Glomerular visceral epithelial cell (primary cell): ENCODE measurements at regions not wholly inside any gene's neighbourhood (a gene's known extent, or its start where the extent isn't known, plus 50 kb on each side); places are given as distances from the start of the nearest gene placed in this dataset.
"Not testable (repeated sequence)": the region's sequence is repeated elsewhere in the genome, so short reads cannot be mapped to it uniquely, and the experiment has no call there.

Experiments
- DNase-seq: peaks from one replicate; pipeline ENCODE4 v3.0.0-alpha.2; 2016; ENCODE audit errors: extremely low spot score

- no peak for DNase-seq
These were observed 121.6 kb upstream of the PPP1R26 start for GRCh38 chr9:135357863-135358551.

GRCh38 chr9:135358552-135358940 is 121.0 kb upstream of the PPP1R26 start:
- no peak for DNase-seq

GRCh38 chr9:135359764-135360163 is 119.8 kb upstream of the PPP1R26 start:
- no peak for DNase-seq

DNA sequence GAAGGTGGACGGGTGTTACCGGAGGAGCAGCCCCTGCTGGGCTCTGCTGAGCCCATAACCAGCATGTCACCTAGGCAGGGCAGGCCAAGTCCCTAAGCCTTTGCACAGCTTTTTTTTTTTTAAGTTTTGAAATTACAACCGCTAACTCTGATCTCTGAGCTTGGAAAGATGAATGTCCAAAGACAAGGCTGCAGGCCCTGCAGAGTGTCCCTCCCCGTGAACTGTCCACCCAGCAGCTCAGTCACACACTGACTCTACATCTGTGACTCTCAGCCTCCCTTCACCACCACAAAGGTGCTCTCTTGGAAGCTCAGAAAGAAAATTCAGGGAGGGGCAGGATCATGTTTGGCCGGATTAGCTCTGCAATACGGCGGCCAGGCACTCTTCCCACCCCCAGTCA is 119.0 kb upstream of the PPP1R26 start:
- no peak for DNase-seq

DNA sequence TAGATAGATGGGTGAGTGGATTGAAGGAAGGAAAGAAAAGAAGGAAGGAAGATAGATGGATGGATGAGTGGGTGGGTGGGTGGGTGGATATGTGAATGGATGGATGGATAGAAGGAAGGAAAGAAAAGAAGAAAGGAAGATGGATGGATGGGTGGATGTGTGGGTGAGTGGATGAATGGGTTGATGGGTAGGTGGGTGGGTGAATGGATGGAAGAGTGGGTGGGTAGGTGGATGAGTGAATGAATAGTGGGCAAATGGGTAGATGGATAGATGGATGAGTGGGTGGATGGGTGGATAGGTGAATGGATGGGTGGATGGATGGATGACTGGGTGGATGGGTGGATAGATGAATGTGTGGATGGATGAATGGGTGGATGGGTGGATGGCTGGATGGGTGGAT is 117.9 kb upstream of the PPP1R26 start:
- DNase-seq = not testable (repeated sequence)

DNA sequence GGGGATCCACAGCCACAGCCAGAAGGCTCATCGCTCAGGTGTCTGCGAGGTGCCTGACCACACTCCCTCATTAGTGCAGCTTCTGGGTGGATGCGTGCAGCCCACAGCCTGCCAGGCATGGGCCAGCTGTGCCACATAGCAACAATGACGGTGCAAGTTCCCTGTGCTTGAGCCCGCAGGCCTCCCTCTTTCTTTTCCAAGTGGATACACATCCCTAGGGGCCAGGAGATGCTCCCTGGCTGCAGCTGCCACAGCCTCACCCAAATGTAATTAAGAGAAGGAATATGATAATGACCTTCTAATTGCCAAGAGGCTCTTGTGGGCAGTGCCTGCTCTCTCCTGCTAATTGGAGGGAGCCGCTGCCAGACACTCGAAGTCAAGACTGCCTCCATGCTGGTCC is 116.0 kb upstream of the PPP1R26 start:
- DNase-seq = no peak

- DNase-seq = no peak
These were observed 114.4 kb upstream of the PPP1R26 start for GRCh38 chr9:135365013-135365768.

DNA sequence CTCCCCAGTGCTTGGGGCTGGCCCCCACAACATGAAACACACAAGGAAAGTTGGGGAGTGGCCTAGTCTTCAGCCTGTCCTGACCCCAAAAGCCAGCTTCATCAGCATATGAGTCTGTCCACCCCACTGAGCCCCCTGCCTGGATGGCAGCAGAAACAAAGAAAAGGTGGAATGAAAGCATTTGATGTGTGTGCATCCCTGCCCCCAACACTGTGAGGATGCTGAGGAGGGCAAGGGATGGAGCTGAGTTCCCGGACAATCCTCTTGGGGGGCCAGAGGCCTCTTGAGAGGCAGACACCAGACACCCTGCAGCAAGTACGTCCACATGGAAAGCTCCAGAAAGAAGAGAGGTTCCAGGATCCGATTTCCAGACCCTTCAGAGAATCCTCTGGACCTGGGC is 113.5 kb upstream of the PPP1R26 start:
- no peak for DNase-seq

DNA sequence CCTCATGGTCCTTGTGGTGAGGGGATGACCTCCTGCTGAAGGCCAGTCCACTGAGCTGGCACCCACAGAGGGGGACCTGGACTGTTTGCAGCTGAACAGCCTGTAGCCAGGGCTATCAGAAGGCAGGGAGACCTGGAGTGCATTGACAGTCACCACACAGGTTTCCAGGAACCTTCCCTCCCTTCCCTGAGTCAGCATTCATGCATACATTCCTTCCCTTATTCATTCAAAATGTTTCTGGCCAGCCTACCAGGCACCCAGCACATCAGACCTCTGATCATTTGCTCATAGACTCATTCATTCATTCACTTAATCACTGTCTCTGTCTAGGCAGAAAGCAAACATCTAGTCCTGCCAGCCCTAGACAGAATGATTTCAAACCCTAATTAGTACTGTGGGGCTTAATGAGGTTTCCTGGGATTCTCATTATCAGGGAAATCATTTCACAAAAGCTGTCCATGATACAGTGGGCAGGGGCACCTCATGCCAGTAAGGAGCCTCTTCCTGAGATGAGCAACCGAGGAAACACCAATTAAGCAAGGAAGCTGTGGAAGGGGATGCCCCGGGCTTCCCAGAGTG is 110.1 kb upstream of the PPP1R26 start:
- no peak for DNase-seq

GRCh38 chr9:135370411-135371375 is 108.9 kb upstream of the PPP1R26 start:
- no peak for DNase-seq

DNA sequence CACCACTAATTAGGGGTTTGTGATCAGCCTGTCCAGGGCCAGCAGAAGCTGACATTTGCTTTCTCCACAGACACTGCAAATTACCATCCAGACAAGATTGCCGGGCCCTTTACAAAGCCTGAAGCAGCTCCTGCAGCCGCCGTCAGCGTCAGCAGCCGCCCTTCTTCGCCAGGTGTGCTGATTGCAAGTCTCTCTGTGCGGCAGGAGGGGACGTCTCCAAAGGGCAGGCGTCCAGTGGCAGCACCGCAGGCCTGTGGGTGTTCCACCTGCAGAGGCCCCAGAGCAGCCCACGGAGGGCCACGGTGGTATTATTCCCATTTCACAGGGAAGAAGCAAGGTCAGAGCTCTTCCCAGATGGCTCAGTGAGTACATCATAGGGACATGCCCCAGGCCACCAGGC is 108.0 kb upstream of the PPP1R26 start:
- DNase-seq = no peak

DNA sequence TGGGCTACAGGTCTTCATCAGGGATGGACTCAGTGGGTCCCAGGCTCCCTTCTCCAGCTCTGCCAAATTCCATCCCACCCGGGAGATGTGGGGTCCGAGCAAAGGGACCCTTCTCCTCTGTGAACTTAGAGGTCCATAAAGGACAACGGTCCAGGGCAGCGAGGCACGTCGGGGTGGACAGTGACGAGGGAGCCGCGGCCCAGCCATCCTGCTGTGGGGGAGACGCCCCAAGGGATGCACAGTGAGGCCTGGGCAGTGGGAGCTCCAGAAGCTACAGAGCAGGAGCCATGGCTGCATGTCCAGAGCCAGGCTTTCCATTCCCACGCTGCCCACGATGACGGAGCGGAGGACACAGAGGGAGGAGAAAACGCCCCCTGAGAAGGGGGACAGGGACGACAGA is 107.5 kb upstream of the PPP1R26 start:
- DNase-seq = no peak

GRCh38 chr9:135372501-135373008 is 107.0 kb upstream of the PPP1R26 start:
- no peak for DNase-seq

- no peak for DNase-seq
These were observed 106.4 kb upstream of the PPP1R26 start for GRCh38 chr9:135373151-135373685.

- no peak for DNase-seq
These were observed 105.8 kb upstream of the PPP1R26 start for GRCh38 chr9:135373820-135374219.

GRCh38 chr9:135374591-135374990 is 105.0 kb upstream of the PPP1R26 start:
- DNase-seq = no peak

DNA sequence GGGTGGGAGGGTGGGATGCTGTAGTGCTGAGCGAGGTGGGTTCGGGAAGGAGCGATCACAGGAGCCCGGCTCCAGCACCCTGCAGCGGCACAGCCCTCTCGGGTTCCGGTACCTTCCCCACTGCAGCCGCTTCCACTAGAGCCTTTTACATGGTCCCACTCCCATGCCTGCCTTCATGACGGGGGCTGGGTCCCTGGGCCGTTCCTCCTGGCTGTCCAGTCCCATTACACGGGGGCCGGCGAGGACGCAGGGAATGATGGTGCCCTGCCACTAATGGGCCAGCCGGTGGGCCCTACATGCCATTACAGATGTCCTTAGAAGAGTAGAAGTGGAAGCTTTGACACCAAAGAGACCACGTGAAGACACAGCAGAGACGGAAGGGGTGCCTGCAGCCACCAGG is 104.6 kb upstream of the PPP1R26 start:
- no peak for DNase-seq

DNA sequence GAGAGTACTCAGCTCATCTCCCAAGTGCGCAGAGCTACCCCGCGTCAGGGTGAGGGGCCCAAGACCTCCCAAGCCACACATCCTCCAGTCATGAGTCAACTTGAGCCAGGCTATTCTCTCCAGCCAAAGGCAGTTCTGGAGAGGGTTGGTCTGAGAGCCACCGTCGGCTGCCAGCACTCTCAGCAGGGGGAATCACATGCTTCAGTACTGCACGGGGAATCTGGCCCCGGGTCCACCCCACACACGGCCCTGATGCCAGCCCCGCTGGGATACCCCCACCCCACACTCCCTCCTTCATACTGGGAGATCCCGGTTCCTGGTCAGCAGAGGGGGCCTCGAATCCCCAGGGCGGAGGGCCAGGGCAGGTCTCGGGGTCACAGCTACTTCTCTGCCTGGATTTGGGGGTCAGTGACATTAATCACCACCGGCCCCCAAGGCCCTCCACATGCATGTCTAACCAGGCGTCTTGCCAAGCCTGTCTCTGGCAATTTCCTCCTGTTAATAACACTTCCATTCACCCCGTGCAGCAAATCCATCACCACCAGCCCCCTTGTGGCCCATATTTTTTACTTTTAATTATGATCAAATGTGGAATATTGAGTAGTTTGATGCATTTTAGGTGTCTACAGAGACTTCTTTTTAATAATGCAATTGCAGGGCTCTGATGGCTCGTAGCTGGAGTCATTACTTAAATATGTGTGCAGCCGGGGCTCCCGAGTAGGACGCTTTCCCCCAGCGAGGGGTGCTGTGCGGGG is 102.9 kb upstream of the PPP1R26 start:
- no peak for DNase-seq

GRCh38 chr9:135377431-135377830 is 102.2 kb upstream of the PPP1R26 start:
- no peak for DNase-seq

DNA sequence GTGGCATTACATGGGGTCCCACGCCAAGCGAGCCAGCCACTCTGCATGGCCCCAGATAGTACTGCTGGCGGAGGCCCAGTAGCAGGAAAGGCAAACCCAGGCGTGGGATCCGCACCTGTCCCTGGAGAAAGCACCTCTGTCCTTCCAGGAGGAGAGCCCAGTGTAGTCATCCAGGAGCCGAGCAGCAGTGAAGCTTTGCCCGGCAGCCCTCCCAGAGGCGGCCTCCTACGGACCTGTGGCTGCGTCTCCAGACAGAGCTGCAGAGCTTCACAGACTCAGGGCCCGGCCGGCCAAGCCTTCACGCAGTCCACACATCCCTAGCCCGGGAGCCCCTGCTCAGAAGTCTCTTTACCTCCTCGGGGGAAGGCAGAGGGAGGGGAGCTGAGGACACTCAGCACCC is 100.8 kb upstream of the PPP1R26 start:
- DNase-seq = no peak
